ENCODE measurements at regions not wholly inside any gene's neighbourhood (a gene's known extent, or its start where the extent isn't known, plus 50 kb on each side); places are given as distances from the start of the nearest gene placed in this dataset.

GRCh38 chr3:19652336-19652735, 281.7 kb downstream of the EFHB start:
- no peak overlapping the region for H3K4me3 ChIP-seq (ENCODE audit: low read depth, low read length)
- no peak for DNase-seq (ENCODE audit: low read depth in 4 of 6, low spot score in 6 of 6)
- H3K27me3 ChIP-seq (ENCODE audit: control insufficient read depth, insufficient read depth, low read length): no peaks in the 10 kb centered on the region
- no peak overlapping the region for H3K27ac ChIP-seq (ENCODE audit: low read depth, low read length)
- peaks cover 6% of the 10 kb centered on the region for H3K9me3 ChIP-seq (ENCODE audit: control insufficient read depth, insufficient read depth, low read length)
- H3K36me3 ChIP-seq (ENCODE audit: control insufficient read depth, insufficient read depth, low read length): no peaks in the 10 kb centered on the region
- H3K4me1 ChIP-seq (ENCODE audit: control insufficient read depth, insufficient read depth, low read length): no peaks in the 10 kb centered on the region

- no CpG with 5 or more reads among the region's 2 CpGs for WGBS (ENCODE audit: insufficient coverage)
- no peak overlapping the region for H3K27ac ChIP-seq (ENCODE audit: low read depth, low read length)
- no peaks in the 10 kb centered on the region for H3K27me3 ChIP-seq (ENCODE audit: control insufficient read depth, insufficient read depth, low read length)
- peaks cover 1% of the 10 kb centered on the region for H3K9me3 ChIP-seq (ENCODE audit: control insufficient read depth, insufficient read depth, low read length)
- DNase-seq (ENCODE audit: low read depth in 4 of 6, low spot score in 6 of 6): no peak
- no peaks in the 10 kb centered on the region for H3K4me1 ChIP-seq (ENCODE audit: control insufficient read depth, insufficient read depth, low read length)
- H3K36me3 ChIP-seq (ENCODE audit: control insufficient read depth, insufficient read depth, low read length): no peaks in the 10 kb centered on the region
- no peak overlapping the region for H3K4me3 ChIP-seq (ENCODE audit: low read depth, low read length)
Observed at GRCh38 chr3:19645093-19645492, 288.9 kb downstream of the EFHB start.

- no peaks in the 10 kb centered on the region for H3K4me1 ChIP-seq (ENCODE audit: control insufficient read depth, insufficient read depth, low read length)
- 100% methylated on average over 1 of the region's 2 CpGs for WGBS (ENCODE audit: insufficient coverage)
- no peak overlapping the region for H3K27ac ChIP-seq (ENCODE audit: low read depth, low read length)
- H3K36me3 ChIP-seq (ENCODE audit: control insufficient read depth, insufficient read depth, low read length): no peaks in the 10 kb centered on the region
- DNase-seq (ENCODE audit: low read depth in 4 of 6, low spot score in 6 of 6): no peak
- no peaks in the 10 kb centered on the region for H3K27me3 ChIP-seq (ENCODE audit: control insufficient read depth, insufficient read depth, low read length)
- H3K4me3 ChIP-seq (ENCODE audit: low read depth, low read length): no peak overlapping the region
- peaks cover 1% of the 10 kb centered on the region for H3K9me3 ChIP-seq (ENCODE audit: control insufficient read depth, insufficient read depth, low read length)
Observed at GRCh38 chr3:19644405-19644804, 289.6 kb downstream of the EFHB start.

- Histone ChIP-seq H3K27me3 (ENCODE audit: control insufficient read depth, insufficient read depth, low read length) (no peaks in the 10 kb centered on the region), H3K36me3 (ENCODE audit: control insufficient read depth, insufficient read depth, low read length) (no peaks in the 10 kb centered on the region), H3K27ac (ENCODE audit: low read depth, low read length) (no peak overlapping the region), H3K4me3 (ENCODE audit: low read depth, low read length) (no peak overlapping the region), H3K9me3 (ENCODE audit: control insufficient read depth, insufficient read depth, low read length) (peaks cover 1% of the 10 kb centered on the region), H3K4me1 (ENCODE audit: control insufficient read depth, insufficient read depth, low read length) (no peaks in the 10 kb centered on the region)
- 83% methylated on average over 1 of the region's 2 CpGs for WGBS (ENCODE audit: insufficient coverage)
- DNase-seq (ENCODE audit: low read depth in 4 of 6, low spot score in 6 of 6): no peak
Observed at GRCh38 chr3:19641408-19641807, 292.6 kb downstream of the EFHB start.

- DNase-seq (ENCODE audit: low read depth in 4 of 6, low spot score in 6 of 6): no peak
- Histone ChIP-seq H3K27me3 (ENCODE audit: control insufficient read depth, insufficient read depth, low read length) (no peaks in the 10 kb centered on the region), H3K27ac (ENCODE audit: low read depth, low read length) (no peak overlapping the region), H3K9me3 (ENCODE audit: control insufficient read depth, insufficient read depth, low read length) (no peaks in the 10 kb centered on the region), H3K4me3 (ENCODE audit: low read depth, low read length) (no peak overlapping the region), H3K4me1 (ENCODE audit: control insufficient read depth, insufficient read depth, low read length) (no peaks in the 10 kb centered on the region), H3K36me3 (ENCODE audit: control insufficient read depth, insufficient read depth, low read length) (no peaks in the 10 kb centered on the region)
- 49% methylated on average over 3 of the region's 5 CpGs for WGBS (ENCODE audit: insufficient coverage)
Observed at GRCh38 chr3:19632099-19633074, 301.6 kb downstream of the EFHB start.

GRCh38 chr3:19598870-19599269, 335.1 kb downstream of the EFHB start:
- WGBS (ENCODE audit: insufficient coverage): 75% methylated on average over 1 of the region's 2 CpGs
- H3K27ac ChIP-seq (ENCODE audit: low read depth, low read length): no peak overlapping the region
- DNase-seq (ENCODE audit: low read depth in 4 of 6, low spot score in 6 of 6): no peak
- H3K9me3 ChIP-seq (ENCODE audit: control insufficient read depth, insufficient read depth, low read length): no peaks in the 10 kb centered on the region
- no peak overlapping the region for H3K4me3 ChIP-seq (ENCODE audit: low read depth, low read length)
- no peaks in the 10 kb centered on the region for H3K27me3 ChIP-seq (ENCODE audit: control insufficient read depth, insufficient read depth, low read length)
- no peaks in the 10 kb centered on the region for H3K4me1 ChIP-seq (ENCODE audit: control insufficient read depth, insufficient read depth, low read length)
- no peaks in the 10 kb centered on the region for H3K36me3 ChIP-seq (ENCODE audit: control insufficient read depth, insufficient read depth, low read length)

GRCh38 chr3:19596408-19596807, 337.6 kb downstream of the EFHB start:
- Histone ChIP-seq H3K4me1 (ENCODE audit: control insufficient read depth, insufficient read depth, low read length) (no peaks in the 10 kb centered on the region), H3K27me3 (ENCODE audit: control insufficient read depth, insufficient read depth, low read length) (no peaks in the 10 kb centered on the region), H3K9me3 (ENCODE audit: control insufficient read depth, insufficient read depth, low read length) (no peaks in the 10 kb centered on the region), H3K4me3 (ENCODE audit: low read depth, low read length) (no peak overlapping the region), H3K27ac (ENCODE audit: low read depth, low read length) (no peak overlapping the region), H3K36me3 (ENCODE audit: control insufficient read depth, insufficient read depth, low read length) (no peaks in the 10 kb centered on the region)
- DNase-seq (ENCODE audit: low read depth in 4 of 6, low spot score in 6 of 6): no peak
- WGBS (ENCODE audit: insufficient coverage): no CpG with 5 or more reads among the region's 1 CpG

- 40% methylated on average over 1 of the region's 1 CpG for WGBS (ENCODE audit: insufficient coverage)
- Histone ChIP-seq H3K36me3 (ENCODE audit: control insufficient read depth, insufficient read depth, low read length) (no peaks in the 10 kb centered on the region), H3K27ac (ENCODE audit: low read depth, low read length) (no peak overlapping the region), H3K4me1 (ENCODE audit: control insufficient read depth, insufficient read depth, low read length) (no peaks in the 10 kb centered on the region), H3K27me3 (ENCODE audit: control insufficient read depth, insufficient read depth, low read length) (no peaks in the 10 kb centered on the region), H3K4me3 (ENCODE audit: low read depth, low read length) (no peak overlapping the region), H3K9me3 (ENCODE audit: control insufficient read depth, insufficient read depth, low read length) (no peaks in the 10 kb centered on the region)
- DNase-seq (ENCODE audit: low read depth in 4 of 6, low spot score in 6 of 6): no peak
Observed at GRCh38 chr3:19595884-19596283, 338.1 kb downstream of the EFHB start.

All from spinal cord (tissue), 9 donors.